SK-N-MC (cell line): ENCODE measurements at regions not wholly inside any gene's neighbourhood (a gene's known extent, or its start where the extent isn't known, plus 50 kb on each side); places are given as distances from the start of the nearest gene placed in this dataset.

Experiments used
- EZH2 ChIP-seq: fragments of 200-600 bp; sonication (generic); IDR thresholded peaks from one replicate; pipeline ENCODE4 v1.6.1; 2017; ENCODE audit warnings: antibody characterized with exemption
- FOXP2 ChIP-seq: optimal IDR thresholded peaks from 2 replicates; pipeline ENCODE3; 2011; ENCODE audit warnings: mild to moderate bottlenecking, moderate library complexity; ENCODE audit not compliant: insufficient read depth; ENCODE audit errors: extremely low read length, control extremely low read depth
- POLR2AphosphoS5 ChIP-seq: IDR thresholded peaks from 2 replicates; pipeline ENCODE4 v1.6.1; 2012; ENCODE audit warnings: mild to moderate bottlenecking, low read depth, low read length, borderline replicate concordance

- TF ChIP-seq POLR2AphosphoS5 (no peak), EZH2 (no peak), FOXP2 (no peak)
Measured at GRCh38 chr1:30164693-30165092, 558.7 kb downstream of the MATN1 start.
